Stimulated activated CD4-positive, alpha-beta T cell treated with anti-CD3 and anti-CD28 coated beads, TNF-alpha, amount 100 ng/mL, for 24 hours (primary cell): ENCODE measurements at regions not wholly inside any gene's neighbourhood (a gene's known extent, or its start where the extent isn't known, plus 50 kb on each side); places are given as distances from the start of the nearest gene placed in this dataset.
A peak's percentile ranks its signal among the peaks of the same experiment; 100 is the strongest.
"Not testable (repeated sequence)": the region's sequence is repeated elsewhere in the genome, so short reads cannot be mapped to it uniquely, and the experiment has no call there.

Source experiments
- DNase-seq, 3 experiments: peaks; one replicate each; pipeline ENCODE4 v3.0.0-alpha.2; 2020; ENCODE audit warnings: low read depth in 3 of 3

DNA sequence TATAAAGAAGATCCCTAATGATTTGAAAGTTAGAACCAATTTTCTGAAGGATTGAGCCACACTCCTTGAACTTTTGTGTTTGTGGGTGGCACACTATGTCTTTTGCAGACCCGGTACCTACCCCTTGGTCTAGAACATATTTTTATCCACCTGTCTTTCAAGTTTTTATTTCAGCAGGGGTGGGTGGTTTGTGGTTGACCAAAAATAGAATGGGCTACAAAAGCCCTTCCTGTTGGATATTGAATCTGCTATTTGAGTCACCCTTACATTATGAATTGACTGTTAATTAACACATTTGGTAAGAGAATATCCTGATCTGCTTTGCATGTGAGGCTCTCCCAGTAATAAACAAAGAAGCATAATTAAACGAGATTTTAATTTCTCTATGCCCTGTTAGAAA lies 401.2 kb downstream of the POTEH start:
- DNase-seq: not testable (repeated sequence)

DNA sequence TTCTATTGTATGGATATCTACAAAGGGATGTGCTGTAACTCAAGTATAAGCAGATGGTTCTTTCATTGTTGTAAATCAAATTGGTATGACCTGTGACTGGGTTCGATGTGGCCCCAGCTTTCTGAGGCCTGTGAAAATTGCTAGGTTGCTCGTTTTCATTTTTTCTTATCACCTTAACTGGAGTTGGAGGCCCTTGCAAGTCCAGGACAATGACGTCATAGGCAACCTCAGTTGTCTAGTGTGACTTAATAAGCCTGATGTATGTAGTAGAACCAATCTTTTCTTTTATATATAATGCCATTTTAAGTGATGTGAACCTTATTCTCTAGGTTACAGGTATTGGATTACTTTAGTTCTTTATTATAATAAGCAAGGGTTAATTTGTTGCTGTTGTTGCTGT lies 415.3 kb downstream of the POTEH start:
- DNase-seq: not testable (repeated sequence)

DNA sequence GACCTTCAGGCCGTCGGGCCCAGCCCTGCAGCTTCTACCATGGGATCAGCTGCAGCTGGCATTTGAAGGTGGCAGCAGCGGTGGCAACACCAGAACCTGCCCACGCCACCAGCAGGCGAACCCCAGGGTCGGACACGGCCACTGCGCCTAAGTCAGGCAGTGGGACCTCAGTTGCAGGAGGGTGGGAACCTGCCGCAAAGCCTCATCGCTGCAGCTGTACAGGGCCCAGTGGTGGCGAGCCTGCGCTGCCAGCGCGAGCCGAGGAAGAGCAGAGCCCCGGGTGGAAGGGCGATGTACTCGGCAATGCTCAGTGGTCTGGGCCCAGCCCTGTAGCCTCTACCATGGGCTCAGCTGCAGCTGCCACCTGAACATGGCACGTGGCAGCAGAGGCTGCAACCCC lies 441.6 kb downstream of the POTEH start:
- DNase-seq: not testable (repeated sequence)

DNA sequence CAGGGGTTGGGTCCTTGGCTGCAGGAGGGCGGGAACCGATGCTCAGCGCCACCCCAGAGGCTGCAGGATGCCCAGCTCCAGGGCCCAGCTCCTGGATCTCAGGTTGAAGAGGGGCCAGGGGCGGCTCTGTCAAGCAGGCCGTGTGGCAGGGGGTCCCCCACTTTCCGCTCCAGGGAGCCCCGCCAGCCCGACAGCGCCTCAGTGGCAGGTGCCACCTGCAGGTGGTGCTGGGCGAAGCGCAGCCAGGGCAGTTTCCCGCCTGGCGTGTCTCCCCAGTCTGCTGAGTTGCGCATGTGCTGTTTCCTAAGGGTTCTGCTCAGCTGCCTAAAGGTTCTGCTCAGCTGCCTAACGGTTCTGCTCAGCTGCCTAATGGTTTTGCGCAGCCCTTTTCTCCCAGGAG lies 442.1 kb downstream of the POTEH start:
- DNase-seq: no peak

DNA sequence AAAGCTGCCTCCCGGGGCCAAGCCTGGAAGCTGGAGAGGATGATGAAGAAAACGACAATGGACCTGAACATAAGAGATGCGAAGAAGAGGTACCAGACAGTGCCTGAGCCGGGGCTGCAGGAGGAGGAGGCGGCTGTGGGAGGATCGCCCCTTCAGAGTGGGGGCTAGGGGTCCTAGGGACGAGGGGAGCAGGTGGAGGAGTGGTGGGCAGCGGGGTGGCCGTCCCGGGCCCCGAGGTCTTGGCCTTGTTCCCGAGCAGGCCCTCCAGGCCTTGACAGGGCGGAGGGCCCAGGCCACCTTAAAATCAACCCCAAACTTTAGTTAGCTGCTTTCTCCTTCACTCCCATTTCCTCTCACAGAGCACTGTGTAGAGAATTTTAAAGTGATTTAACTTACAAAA lies 442.8 kb downstream of the POTEH start:
- DNase-seq: not testable (repeated sequence)

DNA sequence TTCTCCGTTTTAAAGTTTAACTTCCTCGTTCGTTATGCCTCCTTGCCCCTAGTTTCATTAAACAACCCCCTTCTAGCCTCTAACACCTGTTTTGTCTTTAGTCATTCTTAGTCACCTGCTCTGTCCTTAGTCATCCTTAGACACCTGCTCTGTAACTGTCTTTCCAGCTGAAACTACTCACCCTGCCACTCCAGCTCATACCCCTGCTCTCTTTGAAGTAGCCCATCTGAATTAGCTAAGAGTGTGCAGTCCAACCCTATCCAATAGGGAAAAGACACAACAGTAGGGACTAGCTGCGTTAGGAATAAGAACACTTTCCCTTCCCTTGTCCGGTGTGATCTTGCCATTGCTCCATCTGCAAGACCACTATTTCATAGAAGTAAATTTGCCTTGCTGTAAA lies 446.5 kb downstream of the CCT8L2 start:
- DNase-seq: not testable (repeated sequence)

DNA sequence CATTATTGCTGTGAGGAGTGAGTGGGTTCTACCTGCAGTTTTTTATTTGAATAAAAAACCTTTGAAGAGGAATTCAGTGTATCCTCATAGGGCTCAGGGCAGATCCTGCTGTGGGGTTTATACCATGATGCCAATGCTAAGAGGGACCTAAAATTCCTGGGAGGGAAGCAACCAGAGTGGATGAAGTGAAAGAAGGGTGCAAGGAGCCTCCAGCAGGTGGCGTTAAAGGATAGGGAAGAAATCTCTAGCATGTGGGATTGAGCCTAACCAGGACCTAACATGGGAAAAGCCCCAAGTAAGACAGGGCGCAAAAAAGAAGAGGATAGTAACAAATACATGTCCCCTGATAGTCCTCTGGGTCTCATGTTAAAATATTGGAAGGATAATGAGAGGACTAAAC lies 445.7 kb downstream of the CCT8L2 start:
- DNase-seq: peak in 1 of 3 experiments; percentile 2

DNA sequence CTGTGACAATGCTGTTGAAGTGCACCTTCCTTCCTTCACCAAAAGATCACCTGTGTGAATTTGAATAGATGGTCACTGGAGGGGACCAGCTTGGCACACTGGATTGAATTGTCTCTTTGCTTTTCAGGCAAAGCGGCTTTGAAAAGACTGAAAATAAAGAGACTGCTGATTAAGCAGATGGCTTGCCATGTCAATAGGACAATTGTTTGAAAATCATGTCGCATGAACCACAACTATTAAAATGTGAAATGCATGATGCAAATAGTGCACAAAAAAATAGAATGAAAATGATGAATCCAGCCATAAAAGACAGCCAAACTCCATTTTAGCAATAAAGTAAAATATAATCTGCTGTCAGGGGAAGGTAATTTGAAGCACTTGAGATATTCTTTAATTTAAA lies 415.3 kb downstream of the CCT8L2 start:
- not testable (repeated sequence) for DNase-seq

DNA sequence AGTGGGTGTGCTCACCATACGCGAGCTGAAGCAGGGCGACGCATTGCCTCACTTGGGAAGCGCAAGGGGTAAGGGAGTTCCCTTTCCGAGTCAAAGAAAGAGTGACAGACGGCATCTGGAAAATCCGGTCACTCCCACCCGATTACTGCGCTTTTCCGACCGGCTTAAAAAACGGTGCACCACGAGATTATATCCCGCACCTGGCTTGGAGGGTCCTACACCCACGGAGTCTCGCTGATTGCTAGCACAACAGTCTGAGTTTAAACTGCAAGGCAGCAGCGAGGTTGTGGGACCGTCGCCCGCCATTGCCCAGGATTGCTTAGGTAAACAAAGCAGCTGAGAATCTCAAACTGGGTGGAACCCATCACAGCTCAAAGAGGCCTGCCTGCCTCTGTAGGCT lies 408.7 kb downstream of the CCT8L2 start:
- not testable (repeated sequence) for DNase-seq
